Mucosa of rectum (tissue), 2 donors: ENCODE measurements at regions not wholly inside any gene's neighbourhood (a gene's known extent, or its start where the extent isn't known, plus 50 kb on each side); places are given as distances from the start of the nearest gene placed in this dataset.

Source experiments
- H3K27ac ChIP-seq, 2 donors: one replicate each; pipeline ENCODE4 v1.7.0; 2013; ENCODE audit warnings: inconsistent platforms in 2 of 2, low read depth in 2 of 2, low read length in 2 of 2
- H3K27me3 ChIP-seq, 2 donors: one replicate each; pipeline ENCODE4 v1.7.0; 2013; ENCODE audit warnings: low read length in 2 of 2; ENCODE audit not compliant: control insufficient read depth in 2 of 2, insufficient read depth in 2 of 2
- H3K36me3 ChIP-seq, 2 donors: one replicate each; pipeline ENCODE4 v1.7.0; 2013; ENCODE audit warnings: low read length in 2 of 2; ENCODE audit not compliant: control insufficient read depth in 2 of 2, insufficient read depth in 2 of 2
- H3K4me1 ChIP-seq, 2 donors: one replicate each; pipeline ENCODE4 v1.7.0; 2013; ENCODE audit warnings: low read length in 2 of 2, mild to moderate bottlenecking in 1 of 2; ENCODE audit not compliant: control insufficient read depth in 2 of 2, insufficient read depth in 2 of 2
- H3K4me3 ChIP-seq, 2 donors: one replicate each; pipeline ENCODE4 v1.7.0; 2013; ENCODE audit warnings: low read length in 2 of 2
- H3K9ac ChIP-seq, 2 donors: one replicate each; pipeline ENCODE4 v1.7.0; 2013; ENCODE audit warnings: low read length in 2 of 2, low read depth in 1 of 2, mild to moderate bottlenecking in 1 of 2
- H3K9me3 ChIP-seq, 2 donors: one replicate each; pipeline ENCODE4 v1.7.0; 2013; ENCODE audit warnings: low read length in 2 of 2; ENCODE audit not compliant: control insufficient read depth in 2 of 2
- donor health status: healthy.
- donor health status: Normal muscosa, but diverticular disease.

DNA sequence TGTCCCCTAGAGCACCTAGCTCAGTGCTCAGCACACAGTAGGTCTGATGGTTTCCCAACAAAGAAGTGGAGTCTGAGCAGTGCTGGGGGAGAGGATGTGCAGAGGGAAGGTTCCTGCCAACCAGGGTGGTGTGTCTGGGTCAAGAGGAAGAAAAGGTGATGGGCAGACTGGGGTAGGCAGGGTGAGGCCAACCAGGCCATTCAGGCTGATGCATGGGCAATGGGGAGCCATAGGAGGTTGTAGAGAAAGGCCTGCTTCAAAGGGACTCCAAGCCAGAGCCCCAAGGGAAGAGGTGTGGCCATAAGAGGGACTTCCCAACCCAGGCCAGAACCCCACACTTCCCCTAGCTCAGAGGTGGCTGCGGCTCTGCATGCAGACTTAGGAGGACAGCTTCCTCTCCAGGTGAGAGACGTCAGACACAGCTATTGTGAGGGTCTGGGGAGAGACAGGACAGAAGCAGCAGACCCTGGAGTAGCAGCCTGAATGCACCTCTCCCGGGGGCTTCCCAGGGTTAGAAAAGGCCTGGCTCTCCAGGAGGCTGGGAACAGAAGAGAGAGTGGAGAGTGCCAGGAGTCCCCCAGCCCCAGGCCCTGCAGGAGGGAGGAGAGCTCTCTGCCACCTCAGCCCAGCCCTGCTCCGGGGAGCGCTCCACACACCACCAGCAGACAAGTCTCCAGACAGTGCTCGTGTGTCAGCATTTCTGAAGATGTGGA is 87.4 kb upstream of the ZMIZ1 start:
- H3K4me1 ChIP-seq, result no peaks in the 10 kb centered on the region
- H3K9me3 ChIP-seq, result no peaks in the 10 kb centered on the region
- H3K27me3 ChIP-seq, result no peaks in the 10 kb centered on the region
- no peaks in the 10 kb centered on the region for H3K36me3 ChIP-seq
- no peak overlapping the region for H3K27ac ChIP-seq
- no peak overlapping the region for H3K9ac ChIP-seq
- H3K4me3 ChIP-seq, result no peak overlapping the region

GRCh38 chr10:78981970-78982281 is 86.8 kb upstream of the ZMIZ1 start:
- H3K4me3 ChIP-seq, result no peak overlapping the region
- no peaks in the 10 kb centered on the region for H3K27me3 ChIP-seq
- H3K9me3 ChIP-seq, result no peaks in the 10 kb centered on the region
- H3K27ac ChIP-seq, result no peak overlapping the region
- H3K36me3 ChIP-seq, result no peaks in the 10 kb centered on the region
- H3K9ac ChIP-seq, result no peak overlapping the region
- no peaks in the 10 kb centered on the region for H3K4me1 ChIP-seq

DNA sequence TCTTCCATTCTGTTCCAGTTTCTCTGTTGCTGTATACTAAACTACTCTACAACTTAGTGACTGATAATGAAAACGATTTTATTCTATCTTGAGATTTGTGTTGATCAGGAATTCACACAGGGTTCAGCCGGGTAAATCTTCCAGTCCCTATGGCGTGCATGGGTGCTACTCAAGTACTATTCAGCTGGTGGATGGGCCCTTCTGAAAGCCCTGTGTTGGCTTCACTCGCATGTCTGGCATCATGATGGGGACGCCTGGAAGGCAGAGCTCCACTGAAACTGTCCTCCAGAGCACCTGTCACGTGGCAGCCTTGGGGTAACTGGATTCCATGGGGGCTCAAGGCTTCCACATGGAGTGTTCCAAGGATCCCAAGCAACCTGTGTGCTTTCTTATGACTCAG is 86.0 kb upstream of the ZMIZ1 start:
- Histone ChIP-seq H3K27ac (no peak overlapping the region), H3K9me3 (no peaks in the 10 kb centered on the region)

DNA sequence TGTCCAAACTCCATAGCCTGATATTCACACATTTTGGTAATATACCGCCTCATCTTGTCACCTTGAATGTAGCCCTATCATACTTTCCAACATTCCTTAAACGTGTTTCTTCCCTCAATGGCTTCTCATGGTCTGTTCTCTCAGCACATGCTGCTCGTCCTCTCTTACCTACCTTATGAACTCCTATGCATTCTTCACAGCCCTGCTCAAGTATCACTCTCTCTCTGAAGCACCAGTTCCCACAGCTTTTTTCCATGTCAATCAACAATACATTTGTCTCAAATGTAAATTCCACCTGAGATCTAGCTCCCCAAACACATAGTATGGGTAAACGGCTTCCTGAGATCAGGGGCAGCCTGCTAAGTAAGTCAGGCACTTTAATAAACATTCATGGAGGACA is 85.2 kb upstream of the ZMIZ1 start:
- H3K9ac ChIP-seq, result no peak overlapping the region
- no peak overlapping the region for H3K4me3 ChIP-seq
- no peaks in the 10 kb centered on the region for H3K9me3 ChIP-seq
- no peaks in the 10 kb centered on the region for H3K4me1 ChIP-seq
- H3K36me3 ChIP-seq, result no peaks in the 10 kb centered on the region
- no peak overlapping the region for H3K27ac ChIP-seq
- no peaks in the 10 kb centered on the region for H3K27me3 ChIP-seq

More for the DNA sequence above, 86.0 kb upstream of the ZMIZ1 start:
- H3K36me3 ChIP-seq, result no peaks in the 10 kb centered on the region
- no peak overlapping the region for H3K9ac ChIP-seq
- no peaks in the 10 kb centered on the region for H3K4me1 ChIP-seq
- no peak overlapping the region for H3K4me3 ChIP-seq
- no peaks in the 10 kb centered on the region for H3K27me3 ChIP-seq

- H3K4me3 ChIP-seq, result no peak overlapping the region
- H3K27me3 ChIP-seq, result no peaks in the 10 kb centered on the region
- H3K36me3 ChIP-seq, result no peaks in the 10 kb centered on the region
- H3K9ac ChIP-seq, result no peak overlapping the region
- no peaks in the 10 kb centered on the region for H3K4me1 ChIP-seq
- no peak overlapping the region for H3K27ac ChIP-seq
- no peaks in the 10 kb centered on the region for H3K9me3 ChIP-seq
Observed at GRCh38 chr10:78985973-78986818, 82.6 kb upstream of the ZMIZ1 start.

DNA sequence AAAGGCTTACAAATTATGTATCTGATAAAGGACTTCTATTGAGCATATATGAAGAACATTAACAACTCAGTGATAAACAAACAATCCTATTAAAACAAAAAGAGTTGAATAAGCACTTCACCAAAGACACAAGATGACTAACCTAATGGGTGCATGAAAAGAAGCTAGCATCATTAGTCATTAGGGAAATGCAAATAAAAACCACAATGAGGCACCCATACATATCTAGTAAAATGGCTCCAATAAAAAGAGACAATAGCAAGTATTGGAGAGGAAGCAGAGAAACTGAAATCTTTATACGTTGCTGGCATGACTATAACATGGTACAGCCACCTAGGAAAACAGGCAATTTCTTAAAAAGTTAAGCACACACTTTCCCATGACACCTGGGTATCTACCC is 77.6 kb upstream of the ZMIZ1 start:
- Histone ChIP-seq H3K27me3 (no peaks in the 10 kb centered on the region), H3K36me3 (no peaks in the 10 kb centered on the region), H3K9me3 (no peaks in the 10 kb centered on the region), H3K4me3 (no peak overlapping the region), H3K4me1 (no peaks in the 10 kb centered on the region), H3K9ac (no peak overlapping the region), H3K27ac (no peak overlapping the region)

- H3K9ac ChIP-seq, result no peak overlapping the region
- no peaks in the 10 kb centered on the region for H3K9me3 ChIP-seq
- H3K27me3 ChIP-seq, result no peaks in the 10 kb centered on the region
- H3K4me1 ChIP-seq, result no peaks in the 10 kb centered on the region
- no peaks in the 10 kb centered on the region for H3K36me3 ChIP-seq
- H3K4me3 ChIP-seq, result no peak overlapping the region
- no peak overlapping the region for H3K27ac ChIP-seq
Observed at GRCh38 chr10:78992333-78992732, 76.4 kb upstream of the ZMIZ1 start.

DNA sequence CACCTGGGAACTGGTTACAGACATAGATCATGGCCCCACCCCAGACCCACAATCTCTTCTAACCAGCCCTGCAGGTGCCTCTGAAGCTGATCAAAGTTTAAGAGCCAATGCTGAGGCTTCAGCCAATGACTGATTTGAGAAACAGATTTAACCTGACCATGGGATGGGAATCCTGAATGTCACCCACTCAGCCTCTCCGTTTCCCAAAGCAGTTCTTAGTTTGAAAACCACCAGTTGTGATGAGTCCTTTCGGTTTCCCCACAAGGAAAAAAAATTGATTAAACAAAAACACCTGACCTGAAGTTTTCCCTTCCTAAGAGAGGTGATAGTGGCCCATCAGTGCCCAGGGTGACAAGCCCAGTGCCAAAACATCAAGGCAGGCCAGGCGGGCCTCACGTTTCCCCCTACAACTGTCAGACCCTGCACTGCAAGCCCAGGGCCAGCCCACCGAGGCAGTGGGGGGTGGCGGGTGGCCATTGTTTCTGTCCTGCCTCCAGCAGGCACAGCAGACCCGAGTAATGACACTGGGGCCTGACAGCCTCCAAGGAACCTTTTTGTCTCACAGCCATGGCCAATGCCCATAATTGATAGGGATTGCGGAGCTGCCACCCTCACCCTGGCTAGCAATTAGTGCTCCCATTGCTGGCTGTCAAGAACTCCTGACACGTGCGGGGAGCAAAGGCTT is 75.4 kb upstream of the ZMIZ1 start:
- Histone ChIP-seq H3K9me3 (no peaks in the 10 kb centered on the region), H3K4me3 (no peak overlapping the region), H3K36me3 (no peaks in the 10 kb centered on the region), H3K27me3 (no peaks in the 10 kb centered on the region), H3K4me1 (no peaks in the 10 kb centered on the region), H3K9ac (no peak overlapping the region), H3K27ac (no peak overlapping the region)

DNA sequence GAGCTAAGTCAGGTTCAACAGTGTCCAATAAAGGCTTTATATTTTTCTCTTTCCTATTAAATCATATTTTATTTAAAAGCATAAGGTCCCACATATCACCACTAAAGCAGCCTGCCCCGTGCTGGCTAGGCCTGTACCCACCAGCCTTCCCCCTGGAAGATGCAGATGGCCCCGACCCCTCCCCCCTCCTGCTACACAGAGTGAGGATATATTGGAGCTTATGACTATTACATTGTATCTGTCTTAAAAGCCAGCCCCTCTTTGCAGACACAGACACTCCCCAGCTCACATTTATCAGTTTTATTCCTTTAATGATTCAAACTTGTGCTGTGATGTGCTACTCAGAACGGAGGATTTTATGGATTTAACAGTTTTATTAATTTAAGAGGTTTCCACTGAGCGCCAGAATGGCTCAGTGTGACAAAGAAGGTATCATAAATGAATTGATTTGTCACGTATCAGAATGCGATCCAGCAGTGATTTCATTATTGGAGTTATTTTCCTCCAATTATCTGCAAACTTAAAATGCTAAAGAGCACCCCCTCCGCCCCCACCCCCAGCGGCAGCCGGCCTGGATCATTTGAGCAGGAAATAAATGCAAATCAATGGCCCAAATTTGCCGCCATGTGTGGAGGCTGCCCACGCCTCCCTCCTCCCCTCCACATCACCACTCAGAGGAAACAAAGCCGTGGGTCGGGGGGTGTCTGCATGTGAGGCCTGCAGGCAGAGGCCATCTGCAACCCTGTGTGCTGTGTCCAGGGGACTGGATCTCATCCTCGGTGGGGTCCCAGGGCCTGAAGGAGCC is 72.6 kb upstream of the ZMIZ1 start:
- no peaks in the 10 kb centered on the region for H3K4me1 ChIP-seq
- H3K9me3 ChIP-seq, result no peaks in the 10 kb centered on the region
- H3K27ac ChIP-seq, result no peak overlapping the region
- H3K36me3 ChIP-seq, result no peaks in the 10 kb centered on the region
- H3K4me3 ChIP-seq, result no peak overlapping the region
- H3K27me3 ChIP-seq, result no peaks in the 10 kb centered on the region
- no peak overlapping the region for H3K9ac ChIP-seq

DNA sequence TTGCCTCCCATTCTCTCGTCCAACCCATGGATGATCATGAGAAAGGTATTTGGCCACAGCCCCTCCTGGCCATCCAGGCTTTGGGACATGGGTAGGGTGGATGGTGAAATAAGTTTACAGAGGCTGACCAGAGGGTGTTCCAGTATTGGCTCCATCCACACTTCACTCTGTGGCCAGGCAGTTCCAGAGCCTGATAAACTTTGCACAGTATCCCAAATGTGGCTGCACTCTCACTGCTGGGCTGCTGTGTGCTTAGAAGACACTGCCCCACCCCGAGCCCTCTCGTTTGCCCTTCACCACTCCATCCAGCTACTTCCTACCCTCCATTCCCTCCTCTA is 72.0 kb upstream of the ZMIZ1 start:
- no peak overlapping the region for H3K27ac ChIP-seq
- no peak overlapping the region for H3K9ac ChIP-seq
- no peaks in the 10 kb centered on the region for H3K36me3 ChIP-seq
- H3K27me3 ChIP-seq, result no peaks in the 10 kb centered on the region
- no peaks in the 10 kb centered on the region for H3K9me3 ChIP-seq
- H3K4me3 ChIP-seq, result no peak overlapping the region
- no peaks in the 10 kb centered on the region for H3K4me1 ChIP-seq
